GM12878 (cell line): ENCODE measurements at regions not wholly inside any gene's neighbourhood (a gene's known extent, or its start where the extent isn't known, plus 50 kb on each side); places are given as distances from the start of the nearest gene placed in this dataset.

Source experiments
- ATAC-seq: fragments of 200-7000 bp; cut with Tn5 transposase; 3 replicates; pipeline ENCODE4 v1.9.1; 2020; ENCODE audit warnings: mild to moderate bottlenecking, moderate library complexity
- BruUV-seq: library from RNA; stranded (reverse); fragments of 400-500 nt; replicated peaks from 2 replicates; lab custom pipeline; 2021; lab: Mats Ljungman, UMichigan
- CTCF ChIA-PET: fragments of 300-600 bp; sonication (Branson Sonifier 250); formaldehyde crosslinking; extraction: SDS; loops from one replicate; lab custom pipeline; 2021; ENCODE audit warnings: inconsistent platforms; lab: Yijun Ruan, JAX
- POLR2A ChIA-PET: fragments of 350-600 bp; formaldehyde crosslinking; extraction: SDS; loops from one replicate; lab custom pipeline; 2021; ENCODE audit warnings: inconsistent platforms; lab: Charles Lee
- RAD21 ChIA-PET: fragments of 300-600 bp; sonication (Branson Sonifier 250); formaldehyde crosslinking; loops from one replicate; lab custom pipeline; 2023; ENCODE audit warnings: antibody characterized with exemption; ENCODE audit not compliant: unreplicated experiment; lab: Charles Lee
- SMC1A ChIA-PET: fragments of 300-600 bp; sonication (Branson Sonifier 250); formaldehyde crosslinking; loops from one replicate; lab custom pipeline; 2023; ENCODE audit not compliant: unreplicated experiment, uncharacterized antibody; lab: Charles Lee
- DNase-seq: peaks from one replicate; pipeline ENCODE4 v3.0.0-alpha.2; 2011; ENCODE audit warnings: low read depth, low spot score
- FAIRE-seq: peaks from 3 replicates; lab custom pipeline; 2011; peaks lifted over from hg19 to GRCh38; lab: Jason Lieb, UNC
- H2AFZ ChIP-seq: 2 replicates; pipeline ENCODE4 v1.6.0; 2011; ENCODE audit warnings: low read depth, low read length, control low read depth; ENCODE audit not compliant: control insufficient read depth
- H3K27ac ChIP-seq: 2 replicates; pipeline ENCODE4 v1.5.1; 2011; ENCODE audit warnings: control low read depth; ENCODE audit not compliant: control insufficient read depth, insufficient read depth
- H3K27me3 ChIP-seq, 2 experiments: replicated peaks in 1 of 2; 2 replicates each; pipeline versions ENCODE4 v1.6.0 to v1.6.1; 2011; ENCODE audit warnings: low read length in 1 of 2; ENCODE audit not compliant: control insufficient read depth in 2 of 2, insufficient read depth in 2 of 2
- H3K36me3 ChIP-seq, 2 experiments: 2 replicates each; pipeline ENCODE4 v1.5.1; 2011; ENCODE audit warnings: low read length in 1 of 2; ENCODE audit not compliant: control insufficient read depth in 2 of 2, insufficient read depth in 2 of 2
- H3K4me1 ChIP-seq: 2 replicates; pipeline ENCODE4 v1.6.1; 2011; ENCODE audit warnings: mild to moderate bottlenecking, low read length, moderate library complexity, mixed read lengths; ENCODE audit not compliant: control insufficient read depth, insufficient read depth
- H3K4me2 ChIP-seq: 2 replicates; pipeline ENCODE4 v1.6.0; 2011; ENCODE audit warnings: control low read depth; ENCODE audit not compliant: control insufficient read depth, insufficient read depth
- H3K4me3 ChIP-seq: fragments of 200-600 bp; sonication (generic); 2 replicates; pipeline ENCODE4 v1.5.1; 2016
- H3K79me2 ChIP-seq: 2 replicates; pipeline ENCODE4 v1.6.0; 2011; ENCODE audit warnings: low read length; ENCODE audit not compliant: control insufficient read depth, insufficient read depth
- H3K9ac ChIP-seq: 2 replicates; pipeline ENCODE4 v1.8.0; 2011; ENCODE audit warnings: low read length, control low read depth, mixed read lengths; ENCODE audit not compliant: control insufficient read depth, insufficient read depth
- H3K9me3 ChIP-seq: replicated peaks from 3 replicates; pipeline ENCODE4 v1.5.1; 2011; ENCODE audit warnings: mild to moderate bottlenecking, low read length; ENCODE audit not compliant: control insufficient read depth, insufficient read depth
- H4K20me1 ChIP-seq: 2 replicates; pipeline ENCODE4 v1.6.0; 2011; ENCODE audit not compliant: control insufficient read depth, insufficient read depth
- CTCF ChIP-seq, 3 experiments: IDR thresholded peaks in 2 of 3; conservative IDR thresholded peaks in 1 of 3; 2 replicates each; pipeline ENCODE4 v1.5.1; 2011; ENCODE audit warnings: low read depth in 3 of 3, low read length in 3 of 3, mild to moderate bottlenecking in 3 of 3, control low read depth in 2 of 3, moderate library complexity in 2 of 3, inconsistent platforms in 1 of 3, mixed read lengths in 1 of 3; ENCODE audit not compliant: control insufficient read depth in 2 of 3, insufficient read depth in 1 of 3; ENCODE audit errors: extremely low read depth in 1 of 3
- CUX1 ChIP-seq: IDR thresholded peaks from 2 replicates; pipeline ENCODE4 v1.6.1; 2012; ENCODE audit warnings: improper control_type of control experiment, low read depth, low read length; ENCODE audit not compliant: insufficient replicate concordance
- ESRRA ChIP-seq: IDR thresholded peaks from 2 replicates; pipeline ENCODE4 v1.6.1; 2012; ENCODE audit warnings: mild to moderate bottlenecking, low read length, improper control_type of control experiment
- POLR2AphosphoS2 ChIP-seq: IDR thresholded peaks from 2 replicates; pipeline ENCODE4 v1.6.1; 2011; ENCODE audit warnings: low read depth, mild to moderate bottlenecking, low read length, improper control_type of control experiment, moderate library complexity
- RAD21 ChIP-seq: IDR thresholded peaks from 2 replicates; pipeline ENCODE4 v1.6.1; 2011; ENCODE audit warnings: mild to moderate bottlenecking, low read depth, low read length, moderate library complexity; ENCODE audit not compliant: insufficient read depth
- WGBS: methylation state at CpG from one replicate; pipeline ENCODE4 v1.1.6; 2016; ENCODE audit warnings: low lambda C conversion rate; ENCODE audit not compliant: insufficient replicate concordance, insufficient coverage; ENCODE audit errors: missing lambda C conversion rate; 5-methylcytosine and 5-hydroxymethylcytosine counted together
- in situ Hi-C: fragments of 300-500 bp; cut with MboI; formaldehyde crosslinking; loops from 9 replicates; pipeline ENCODE4 v1.14.3; 2018; ENCODE audit warnings: mixed read lengths
- intact Hi-C: fragments of 100-400 bp; cut with micrococcal nuclease; formaldehyde crosslinking; loops from one replicate; pipeline ENCODE4 v1.14.2; 2022; ENCODE audit not compliant: unreplicated experiment

GRCh38 chr6:119726086-119726485, 376.5 kb upstream of the MAN1A1 start (continued):
- TF ChIP-seq CUX1 (no peak), ESRRA (no peak)

DNA sequence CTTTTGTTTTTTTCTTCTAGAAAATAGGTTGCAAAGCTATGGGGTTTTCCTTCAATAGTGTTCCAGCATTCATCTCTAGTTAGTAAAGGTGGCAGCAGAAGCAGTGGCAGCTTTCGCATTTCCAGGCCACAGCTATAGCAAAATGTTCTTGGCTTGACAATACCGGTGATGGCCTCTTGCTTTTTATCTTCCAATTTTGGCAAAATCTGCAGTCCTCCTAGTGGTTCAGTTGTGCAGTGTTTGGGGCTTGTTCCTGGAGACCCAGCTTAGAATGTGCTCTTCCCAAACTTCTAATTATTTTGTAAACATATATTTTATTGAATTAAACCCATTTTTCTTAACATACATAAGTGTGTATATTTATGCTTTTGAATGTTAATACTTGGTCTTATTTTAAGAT, 370.6 kb upstream of the MAN1A1 start:
- RAD21 ChIA-PET = interaction anchor here (1.0 to 2.4 kb wide), 2 partner anchors 369 to 386 kb away, joined by 5 to 9 read pairs; no protein-coding TSS in a partner anchor
- Histone ChIP-seq H4K20me1 (no peaks in the 10 kb centered on the region), H3K9ac (no peak overlapping the region), H3K4me2 (no peak overlapping the region), H3K9me3 (no peaks in the 10 kb centered on the region), H3K36me3 (no peaks in the 10 kb centered on the region), H3K4me1 (no peaks in the 10 kb centered on the region), H2AFZ (no peak overlapping the region)
- in situ Hi-C loops (loop anchor here (5.0 kb wide), 1 partner anchor 368 kb away; no protein-coding TSS in a partner anchor), intact Hi-C loops (loop anchor here (5.0 kb wide), 1 partner anchor 368 kb away; no protein-coding TSS in a partner anchor)
- no TSS peak for BruUV-seq
- FAIRE-seq = no peak
- no peak for TF ChIP-seq POLR2AphosphoS2
- TF ChIP-seq RAD21 = peak; percentile 32; the same call in 1 of the 2 replicates
- TF ChIP-seq CTCF (IDR thresholded peaks at IDR 0.05 in 2 of 3, conservative IDR thresholded peaks at IDR 0.05 in 1 of 3; ENCODE audit: control insufficient read depth in 2 of 3, extremely low read depth in 1 of 3, insufficient read depth in 1 of 3, low read depth in 3 of 3, low read length in 3 of 3) = peak in 1 of 3 experiments; percentile 9; a peak in 1 of 6 replicates
- TF ChIP-seq, all 136 proteins: peak for 2
- Histone ChIP-seq H3K4me3 (no peak overlapping the region), H3K27me3 (no peaks in the 10 kb centered on the region), H3K79me2 (no peaks in the 10 kb centered on the region), H3K27ac (no peak overlapping the region)
- ChIA-PET POLR2A (interaction anchor here (1.2 kb wide), 1 partner anchor 370 kb away, joined by 4 read pairs; no protein-coding TSS in a partner anchor), CTCF (interaction anchor here (0.6 to 1.9 kb wide), 10 partner anchors 8 to 936 kb away, joined by 3 to 6 read pairs (median 3); no protein-coding TSS in a partner anchor), SMC1A (interaction anchor here (1.0 to 3.1 kb wide), 6 partner anchors 8 to 386 kb away, joined by 4 to 8 read pairs (median 5); no protein-coding TSS in a partner anchor)
- peak; percentile 63 for ATAC-seq
- DNase-seq = no peak
- 43% methylated on average over 2 of the region's 2 CpGs for WGBS
